Peyer's patch (tissue), 4 donors: ENCODE measurements at regions not wholly inside any gene's neighbourhood (a gene's known extent, or its start where the extent isn't known, plus 50 kb on each side); places are given as distances from the start of the nearest gene placed in this dataset.

Source experiments
- POLR2A ChIP-seq, 2 donors: fragments of 450-650 bp; IDR thresholded peaks; one replicate each; pipeline ENCODE4 v1.5.1; 2017; ENCODE audit warnings: antibody characterized with exemption in 2 of 2, mild to moderate bottlenecking in 2 of 2, moderate library complexity in 2 of 2
- TF ChIP-seq, protein P1 (sequence below), 6 experiments: fragments of 450-650 bp in 4 of 6; fragments of 200-600 bp in 2 of 6; sonication (generic) in 1 of 6; IDR thresholded peaks; one replicate each; pipeline ENCODE4 v1.5.1; 2017 to 2019; ENCODE audit warnings: antibody characterized with exemption in 6 of 6, mild to moderate bottlenecking in 3 of 6, moderate library complexity in 1 of 6

DNA sequence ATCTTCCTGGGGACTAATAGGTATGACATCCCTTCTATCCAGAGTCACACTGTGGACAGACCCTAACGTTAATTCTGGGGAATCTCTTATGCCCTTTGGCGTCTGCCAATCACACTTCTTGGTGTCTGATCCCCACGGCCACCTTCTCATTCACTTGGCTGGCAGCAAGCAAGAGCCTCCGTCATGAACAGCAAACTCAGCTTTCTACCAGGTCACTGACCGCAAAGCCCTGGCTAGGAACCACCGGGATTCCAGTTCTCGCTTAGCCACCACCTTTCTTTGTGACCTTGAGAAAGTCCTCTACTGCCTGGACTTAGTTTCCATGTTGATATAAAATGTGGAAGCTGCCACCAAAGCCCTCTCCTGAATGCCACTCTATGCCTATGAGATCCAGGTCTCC is 67.7 kb upstream of the FCN1 start:
- TF ChIP-seq, protein P1, sequence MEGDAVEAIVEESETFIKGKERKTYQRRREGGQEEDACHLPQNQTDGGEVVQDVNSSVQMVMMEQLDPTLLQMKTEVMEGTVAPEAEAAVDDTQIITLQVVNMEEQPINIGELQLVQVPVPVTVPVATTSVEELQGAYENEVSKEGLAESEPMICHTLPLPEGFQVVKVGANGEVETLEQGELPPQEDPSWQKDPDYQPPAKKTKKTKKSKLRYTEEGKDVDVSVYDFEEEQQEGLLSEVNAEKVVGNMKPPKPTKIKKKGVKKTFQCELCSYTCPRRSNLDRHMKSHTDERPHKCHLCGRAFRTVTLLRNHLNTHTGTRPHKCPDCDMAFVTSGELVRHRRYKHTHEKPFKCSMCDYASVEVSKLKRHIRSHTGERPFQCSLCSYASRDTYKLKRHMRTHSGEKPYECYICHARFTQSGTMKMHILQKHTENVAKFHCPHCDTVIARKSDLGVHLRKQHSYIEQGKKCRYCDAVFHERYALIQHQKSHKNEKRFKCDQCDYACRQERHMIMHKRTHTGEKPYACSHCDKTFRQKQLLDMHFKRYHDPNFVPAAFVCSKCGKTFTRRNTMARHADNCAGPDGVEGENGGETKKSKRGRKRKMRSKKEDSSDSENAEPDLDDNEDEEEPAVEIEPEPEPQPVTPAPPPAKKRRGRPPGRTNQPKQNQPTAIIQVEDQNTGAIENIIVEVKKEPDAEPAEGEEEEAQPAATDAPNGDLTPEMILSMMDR (IDR thresholded peaks at IDR 0.05) = no peak
- no peak for TF ChIP-seq POLR2A (IDR thresholded peaks at IDR 0.05)
